NCI-H446 treated with DMSO at 0.1 percent for 48 hours (cell line): ENCODE measurements at regions not wholly inside any gene's neighbourhood (a gene's known extent, or its start where the extent isn't known, plus 50 kb on each side); places are given as distances from the start of the nearest gene placed in this dataset.
A peak's percentile ranks its signal among the peaks of the same experiment; 100 is the strongest.
"Not testable (repeated sequence)": the region's sequence is repeated elsewhere in the genome, so short reads cannot be mapped to it uniquely, and the experiment has no call there.

Experiments used
- DNase-seq: peaks from one replicate; lab custom pipeline; 2025; lab: John Stamatoyannopoulos, UW

DNA sequence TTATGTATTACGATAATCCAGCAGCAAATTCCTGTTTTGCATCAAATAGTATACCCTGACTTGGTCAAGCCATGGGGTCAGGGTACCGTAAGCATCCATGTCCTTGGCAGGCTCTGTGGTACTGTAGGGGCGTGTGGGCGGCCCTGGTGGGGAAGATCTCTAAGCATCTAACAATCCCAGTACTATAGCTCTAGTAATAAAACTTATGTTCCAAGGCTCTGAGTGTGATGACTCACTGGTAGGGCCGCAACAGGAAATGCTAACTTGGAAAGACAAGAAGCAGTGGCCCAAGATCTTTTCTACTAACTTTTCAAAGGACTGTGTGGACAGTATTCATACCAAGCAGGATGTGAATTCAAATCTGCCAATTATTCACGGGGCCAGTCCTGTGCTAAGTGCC is 63.8 kb downstream of the CLEC18A start:
- DNase-seq: not testable (repeated sequence)

DNA sequence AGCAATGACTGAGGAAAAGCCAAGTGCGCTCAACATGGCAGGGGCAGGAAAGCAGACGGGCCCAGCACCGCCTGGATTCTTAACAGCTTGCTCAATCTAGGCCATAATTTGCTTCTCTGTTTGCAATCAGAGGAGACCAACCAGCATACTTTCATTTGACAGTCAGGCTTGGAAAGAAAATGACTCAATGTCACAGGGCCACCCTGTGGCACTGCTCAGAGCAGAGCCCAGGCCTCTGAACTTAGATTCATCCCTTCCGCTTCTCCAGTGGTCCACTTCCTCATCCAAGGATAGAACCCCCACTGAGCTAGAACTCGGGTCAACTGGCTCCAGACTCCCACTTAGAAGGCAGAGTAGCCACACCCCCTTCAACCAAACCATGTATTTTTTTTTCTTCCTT is 65.6 kb downstream of the CLEC18A start:
- DNase-seq: not testable (repeated sequence)

DNA sequence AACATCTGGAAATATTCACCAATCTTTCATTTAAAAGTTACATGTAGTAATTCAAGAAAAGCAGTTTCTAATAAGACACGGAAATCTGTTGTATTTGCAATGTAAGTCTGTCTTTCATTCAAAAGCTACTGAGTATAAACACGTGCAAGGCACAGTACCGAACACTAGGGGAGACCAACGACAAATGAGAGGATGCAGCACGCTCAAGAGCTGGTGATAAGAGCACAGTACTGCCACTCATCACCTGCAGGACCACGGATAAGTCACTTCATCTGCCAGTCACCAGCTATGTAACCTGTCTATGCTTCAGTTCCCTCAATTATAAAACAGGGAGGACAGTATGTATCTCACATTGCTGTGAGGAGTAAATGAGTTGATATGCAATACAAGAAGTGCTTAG is 67.1 kb downstream of the CLEC18A start:
- no peak for DNase-seq

DNA sequence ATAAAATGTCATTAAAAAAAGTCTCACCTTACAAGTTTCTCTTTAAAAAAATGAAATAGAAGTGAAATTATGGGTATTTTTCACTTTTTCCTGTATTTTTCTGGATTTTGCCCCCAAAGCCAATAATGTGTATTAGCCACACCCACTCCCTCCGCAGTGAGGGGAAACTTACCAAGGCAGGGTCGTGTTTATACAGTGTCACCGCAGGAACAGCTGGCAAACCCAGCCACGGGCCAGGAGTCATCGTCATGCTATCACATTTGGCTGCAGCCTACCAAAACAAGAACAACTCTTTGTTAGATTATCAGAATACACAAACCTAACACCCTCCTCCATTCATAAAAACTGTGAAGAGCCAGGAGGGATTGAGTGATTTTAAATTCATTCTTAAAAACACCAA is 72.1 kb downstream of the CLEC18A start:
- DNase-seq: not testable (repeated sequence)

DNA sequence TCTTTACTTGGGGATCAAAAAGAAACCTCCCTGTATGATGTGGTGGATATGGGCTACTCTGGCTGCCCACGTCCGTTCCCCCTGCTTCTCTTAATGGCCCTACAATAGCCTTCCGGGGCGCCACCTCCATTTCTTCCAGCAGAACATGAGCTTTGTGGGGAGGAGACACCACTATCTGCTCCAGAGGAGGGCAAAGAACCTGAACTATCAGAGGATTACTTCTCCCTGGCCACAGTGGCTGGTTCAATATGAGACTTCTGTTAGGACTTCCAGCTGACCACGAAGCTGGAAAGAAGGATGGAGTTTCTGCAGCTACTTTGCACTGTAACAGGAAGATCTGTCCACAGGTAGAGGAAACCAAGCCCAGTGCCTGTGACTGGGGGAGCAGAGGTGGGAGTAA is 72.8 kb downstream of the CLEC18A start:
- DNase-seq: not testable (repeated sequence)

DNA sequence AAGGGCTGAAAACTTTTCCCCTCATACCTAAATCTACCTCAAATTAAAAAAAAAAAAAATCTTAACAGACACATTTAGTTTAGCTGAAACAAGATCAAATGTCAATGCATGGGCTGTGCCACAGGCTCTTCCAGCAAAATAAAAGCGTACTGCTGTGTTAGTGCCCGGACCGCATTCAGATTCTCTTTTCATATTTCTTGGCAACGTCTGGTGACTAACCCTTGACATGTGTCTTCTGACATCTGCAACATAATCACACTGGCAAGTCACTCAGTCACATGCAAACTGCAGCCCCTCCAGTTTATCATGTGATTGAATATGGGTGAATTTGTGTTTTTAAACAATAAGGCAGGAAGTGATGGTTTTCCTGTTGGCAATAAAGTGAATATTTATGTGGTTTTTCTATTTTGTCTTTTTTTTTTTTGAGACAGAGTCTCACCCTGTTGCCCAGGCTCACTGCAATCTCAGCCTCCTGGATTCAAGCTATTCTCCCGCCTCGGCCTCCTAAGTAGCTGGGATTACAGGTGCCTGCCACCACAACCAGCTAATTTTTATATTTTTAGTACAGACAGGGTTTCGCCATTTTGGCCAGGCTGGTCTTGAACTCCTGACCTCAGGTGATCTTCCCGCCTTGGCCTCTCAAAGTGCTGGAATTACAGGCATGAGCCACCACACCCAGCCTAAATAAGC is 75.2 kb downstream of the CLEC18A start:
- peak; percentile 9 for DNase-seq

DNA sequence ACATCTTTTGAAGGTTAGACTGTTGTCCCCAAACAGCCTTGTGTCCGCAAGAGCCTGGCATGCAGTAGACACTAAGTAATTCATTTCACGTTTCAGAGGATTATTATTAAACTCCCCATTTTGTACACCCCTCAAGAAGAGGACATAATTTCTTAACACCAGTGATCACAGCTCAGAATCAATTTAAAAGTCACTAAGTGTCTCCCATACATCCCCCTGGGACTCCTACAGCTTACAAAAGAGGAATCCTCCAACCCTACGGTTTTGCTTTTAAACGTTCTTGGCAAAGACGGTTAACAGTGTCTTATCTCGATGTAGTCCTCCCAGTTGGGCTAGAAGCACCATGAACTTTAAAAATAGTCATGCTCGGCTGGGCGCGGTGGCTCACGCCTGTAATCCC is 81.2 kb upstream of the PDPR start:
- not testable (repeated sequence) for DNase-seq

DNA sequence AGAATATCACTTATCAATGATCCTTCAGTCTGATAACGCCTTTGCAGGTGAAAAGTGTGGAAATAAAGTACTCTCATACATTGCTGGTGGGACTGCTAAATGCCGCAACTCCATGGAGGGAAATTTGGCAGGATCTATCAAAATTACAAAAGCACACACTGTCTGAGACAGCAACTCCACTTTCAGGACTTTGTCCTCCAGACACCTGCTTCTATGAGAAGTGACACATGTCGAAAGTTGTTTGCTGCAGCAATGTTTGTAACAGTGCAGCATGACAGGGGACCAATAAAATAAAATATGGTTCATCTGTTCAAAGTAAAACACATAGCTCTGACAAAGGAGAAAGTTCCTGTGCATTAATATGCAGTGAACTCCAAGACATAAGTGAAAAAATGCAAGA is 76.2 kb upstream of the PDPR start:
- DNase-seq: not testable (repeated sequence)

DNA sequence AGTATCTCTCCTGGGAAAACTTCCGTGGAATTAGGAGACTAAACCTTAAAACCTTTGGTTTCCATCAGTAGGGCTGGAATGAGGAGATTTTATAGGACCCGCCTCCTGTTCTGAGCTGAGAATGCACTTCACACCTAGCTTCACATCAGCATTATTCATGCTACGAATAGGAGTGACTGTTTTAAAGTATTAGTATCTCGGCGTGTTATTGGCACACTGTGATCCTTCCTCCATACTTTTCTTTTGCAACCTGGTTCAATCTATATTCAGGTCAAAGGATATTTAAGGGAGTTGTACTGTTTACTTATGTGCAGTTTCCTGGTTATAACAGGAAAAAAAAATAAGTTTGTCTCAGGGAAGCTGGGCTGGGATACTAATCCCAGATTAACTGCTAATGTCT is 73.6 kb upstream of the PDPR start:
- DNase-seq: not testable (repeated sequence)

DNA sequence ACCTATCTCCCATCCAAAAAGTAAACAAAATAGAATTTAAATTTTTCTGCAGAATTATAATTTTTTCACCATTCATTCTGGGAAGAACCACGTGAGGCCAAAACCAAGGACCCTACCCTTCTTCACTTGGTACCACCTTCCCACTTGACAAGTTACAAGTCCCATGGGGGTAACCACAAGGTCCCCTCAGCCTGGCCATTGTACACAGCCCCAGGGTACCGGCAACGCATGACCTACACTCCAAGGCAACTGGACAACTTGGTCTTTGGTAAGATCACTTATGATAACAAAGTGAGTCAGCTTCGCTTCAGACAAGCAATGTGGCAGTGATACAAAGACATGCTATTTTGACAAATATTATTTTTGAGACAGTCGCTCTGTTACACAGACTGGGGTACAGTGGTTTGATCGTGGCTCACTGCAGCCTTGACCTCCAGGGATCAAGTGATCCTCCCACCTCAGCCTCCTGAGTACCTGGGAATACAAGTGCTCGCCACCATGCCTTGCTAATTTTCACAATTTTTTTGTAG is 70.5 kb upstream of the PDPR start:
- not testable (repeated sequence) for DNase-seq

DNA sequence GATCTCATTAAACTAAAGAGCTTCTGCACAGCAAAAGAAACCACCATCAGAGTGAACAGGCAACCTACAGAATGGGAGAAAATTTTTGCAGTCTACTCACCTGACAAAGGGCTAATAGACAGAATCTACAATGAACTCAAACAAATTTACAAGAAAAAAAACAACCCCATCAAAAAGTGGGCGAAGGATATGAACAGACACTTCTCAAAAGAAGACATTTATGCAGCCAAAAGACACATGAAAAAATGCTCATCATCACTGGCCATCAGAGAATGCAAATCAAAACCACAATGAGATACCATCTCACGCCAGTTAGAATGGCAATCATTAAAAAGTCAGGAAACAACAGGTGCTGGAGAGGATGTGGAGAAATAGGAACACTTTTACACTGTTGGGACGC is 67.6 kb upstream of the PDPR start:
- DNase-seq: not testable (repeated sequence)

DNA sequence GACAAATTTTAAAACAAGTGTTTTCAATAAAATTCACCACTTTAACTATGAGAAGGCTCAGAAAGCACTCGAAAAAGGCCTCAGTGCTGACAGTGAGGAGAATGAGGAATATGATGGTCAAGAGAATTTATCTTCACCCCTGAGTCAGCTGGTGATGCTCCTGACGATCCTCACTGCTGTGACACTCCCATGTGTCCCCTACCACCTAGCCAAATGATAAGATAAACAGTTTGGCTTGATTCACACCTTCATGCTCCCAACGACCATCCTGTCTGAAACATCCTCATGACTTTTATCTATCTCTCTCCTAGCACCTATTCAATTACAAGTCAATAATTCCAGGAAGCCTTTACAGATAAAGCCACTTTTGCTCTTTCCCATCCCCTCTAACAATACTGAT is 66.0 kb upstream of the PDPR start:
- DNase-seq: not testable (repeated sequence)

DNA sequence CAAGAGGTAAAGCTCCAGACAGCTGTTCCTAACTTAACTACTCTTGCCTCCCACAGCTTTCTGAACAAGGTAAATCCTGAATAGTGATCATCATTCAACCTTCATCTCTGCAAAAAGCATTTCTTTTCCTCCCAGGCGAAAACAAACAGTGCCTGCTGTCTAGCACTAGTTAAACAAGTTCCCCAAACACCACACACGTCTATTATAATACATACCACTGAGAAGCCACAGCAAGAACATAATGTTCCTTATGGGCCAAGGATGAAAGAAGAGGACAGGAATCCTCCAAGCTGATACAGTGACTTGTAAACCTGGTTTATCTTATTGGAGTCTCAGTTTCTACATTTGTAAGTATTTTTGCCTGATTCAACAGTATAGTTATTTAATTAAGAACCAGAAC is 56.1 kb upstream of the PDPR start:
- not testable (repeated sequence) for DNase-seq

DNA sequence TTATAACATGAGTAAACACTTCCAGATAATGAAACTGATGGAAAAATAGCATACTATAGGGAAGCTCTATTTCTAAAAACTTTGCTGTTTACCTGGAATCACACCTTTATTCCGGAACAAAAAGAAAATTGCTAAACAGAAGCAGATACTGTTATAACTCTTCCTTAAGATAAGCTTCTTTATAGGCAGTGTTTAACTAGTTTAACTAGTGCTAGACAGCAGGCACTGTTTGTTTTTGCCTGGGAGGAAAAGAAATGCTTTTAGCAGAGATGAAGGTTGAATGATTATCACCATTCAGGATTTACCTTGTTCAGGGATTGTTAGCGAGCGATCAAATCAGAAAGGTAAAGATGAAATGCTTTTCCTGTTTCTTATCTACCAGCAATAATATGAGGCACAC is 54.7 kb upstream of the PDPR start:
- DNase-seq: not testable (repeated sequence)

DNA sequence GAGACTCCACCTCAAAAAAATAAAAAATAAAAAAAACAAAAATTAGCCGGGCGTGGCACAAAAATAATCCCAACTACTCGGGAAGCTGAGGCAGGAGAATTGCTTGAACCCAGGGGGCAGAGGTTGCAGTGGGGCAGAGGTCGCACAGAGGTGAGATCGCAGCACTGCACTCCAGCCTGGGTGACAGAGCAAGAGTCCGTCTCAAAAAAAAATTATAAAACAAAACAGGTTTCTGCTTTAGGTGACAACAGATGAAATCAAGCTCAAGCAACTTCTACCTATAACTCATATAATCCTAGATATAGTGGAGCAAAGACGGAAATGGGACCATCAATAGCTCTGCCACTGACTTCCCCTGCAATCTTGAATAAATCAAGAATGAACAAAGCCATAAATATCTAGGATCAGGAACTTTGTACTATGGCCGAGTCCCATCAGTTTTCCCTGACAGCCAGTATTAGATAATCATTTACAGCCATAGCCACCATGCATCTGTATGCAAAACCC is 53.6 kb upstream of the PDPR start:
- DNase-seq: not testable (repeated sequence)

DNA sequence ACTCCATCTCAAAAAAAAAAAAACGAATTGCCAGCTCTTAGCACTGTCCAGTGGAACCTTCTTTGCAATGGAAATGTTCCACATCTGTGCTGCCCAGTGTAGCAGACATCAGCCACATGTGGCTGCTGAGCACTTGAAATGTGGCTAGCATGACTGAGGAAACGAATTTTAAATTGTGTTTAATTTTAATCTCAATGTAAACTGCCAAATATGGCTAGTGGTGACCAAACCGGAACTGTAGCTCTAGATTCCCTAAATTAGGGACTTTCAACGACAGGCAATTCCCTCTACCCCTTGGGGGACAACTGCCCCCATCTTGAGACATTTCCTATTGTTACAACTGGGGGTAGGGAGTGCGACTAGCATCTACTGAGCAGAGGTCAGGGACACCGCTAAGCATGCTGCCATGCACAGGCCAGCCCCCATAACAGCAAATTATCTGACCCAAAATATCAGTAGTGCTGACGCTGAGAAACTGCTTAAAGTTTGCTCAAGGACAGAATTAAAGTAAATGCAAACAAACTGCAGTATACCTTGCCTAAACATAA is 52.4 kb upstream of the PDPR start:
- not testable (repeated sequence) for DNase-seq

DNA sequence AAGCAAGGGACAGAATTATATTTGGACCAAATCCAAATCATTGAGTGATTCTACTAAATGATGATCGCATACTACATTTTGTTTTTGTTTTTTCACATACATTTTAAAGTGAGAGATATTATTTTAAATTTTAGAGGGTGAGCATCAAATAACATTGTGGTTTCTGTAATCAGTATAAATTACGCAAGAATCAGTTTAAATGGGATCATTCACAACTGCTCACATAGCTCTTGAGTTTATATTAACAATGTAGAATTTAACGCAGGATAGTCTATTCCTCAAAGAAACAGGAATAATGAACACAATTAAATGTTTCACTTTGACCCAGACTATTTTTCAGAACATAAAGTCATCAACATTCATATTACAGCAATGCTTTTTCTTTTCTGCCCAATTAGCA is 51.2 kb upstream of the PDPR start:
- DNase-seq: not testable (repeated sequence)
